Left kidney (tissue), 1 donor: ENCODE measurements at regions not wholly inside any gene's neighbourhood (a gene's known extent, or its start where the extent isn't known, plus 50 kb on each side); places are given as distances from the start of the nearest gene placed in this dataset.
A peak's percentile ranks its signal among the peaks of the same experiment; 100 is the strongest.
"Not testable (repeated sequence)": the region's sequence is repeated elsewhere in the genome, so short reads cannot be mapped to it uniquely, and the experiment has no call there.

Experiments
- DNase-seq: peaks from one replicate; pipeline ENCODE4 v3.0.0-alpha.2; 2013

DNA sequence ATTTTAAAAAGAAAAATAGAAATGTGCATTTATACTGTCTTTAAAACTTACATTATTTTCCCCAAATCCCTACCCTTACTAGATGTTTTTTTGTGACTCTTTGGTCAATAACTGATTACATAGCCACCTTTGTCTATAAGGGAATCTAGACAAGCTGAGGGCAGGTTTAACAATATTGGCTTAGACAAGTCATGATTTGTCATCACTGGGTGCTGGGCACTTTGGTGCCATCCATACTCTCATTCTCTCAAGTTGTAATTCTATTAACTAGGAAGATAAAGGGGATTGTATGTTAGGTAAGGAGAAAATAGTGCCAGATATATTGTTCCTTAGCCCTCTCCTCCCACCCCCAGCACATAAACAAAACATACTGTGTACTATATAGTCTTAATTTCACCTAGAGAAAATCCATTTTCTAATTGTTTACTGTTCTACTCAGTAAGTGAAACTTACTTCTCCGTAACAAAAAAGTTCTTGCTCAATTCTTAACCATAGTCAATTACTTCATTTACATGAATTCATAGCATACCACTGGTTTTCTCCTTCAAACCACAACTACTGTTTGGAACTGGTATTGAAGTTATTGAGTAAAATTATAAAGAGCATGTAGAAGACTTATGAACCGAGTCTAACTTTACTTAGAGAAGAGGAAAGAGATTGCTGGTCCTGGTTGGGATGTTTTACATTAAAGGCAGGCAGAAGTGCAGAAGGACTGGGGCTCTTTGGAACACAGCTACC lies 877.1 kb downstream of the PDCD6IP start:
- no peak for DNase-seq

DNA sequence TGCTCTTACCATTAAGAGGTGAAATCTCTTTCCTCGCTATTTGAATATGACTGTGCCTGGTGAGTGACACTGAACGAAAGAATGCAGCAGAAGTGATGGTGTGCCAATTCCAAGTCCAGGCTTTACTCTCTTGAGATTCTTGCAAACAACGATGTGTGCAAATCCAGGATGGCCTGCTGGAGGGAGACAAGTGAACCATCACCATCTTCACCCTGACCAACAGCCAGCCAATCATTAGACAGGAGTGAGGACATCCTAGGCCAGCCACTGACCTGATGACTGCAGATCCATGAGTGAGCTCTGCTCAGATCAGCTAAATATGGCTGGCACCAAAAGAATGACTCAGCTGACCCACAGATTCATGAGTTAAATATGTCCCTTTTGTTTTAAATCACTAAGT lies 878.0 kb downstream of the PDCD6IP start:
- DNase-seq, result no peak

DNA sequence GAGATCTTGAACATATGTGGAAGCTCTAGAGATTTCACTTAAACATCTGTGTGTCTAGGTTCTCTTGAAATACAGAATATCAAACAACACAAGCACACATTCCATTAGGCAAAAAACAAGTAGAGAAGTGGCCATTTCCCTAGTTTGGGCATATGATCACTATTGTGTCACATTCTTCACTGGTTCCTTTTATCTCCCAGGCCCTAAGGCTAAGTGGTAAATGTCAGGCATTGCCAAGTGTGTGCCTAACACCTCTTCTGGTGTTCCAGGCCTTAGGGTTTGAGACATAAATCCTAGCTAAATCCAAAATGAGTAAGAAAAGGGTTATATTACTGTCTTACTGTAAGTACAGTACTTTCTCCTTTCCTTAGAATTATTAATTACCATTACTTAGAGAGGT lies 880.1 kb downstream of the PDCD6IP start:
- no peak for DNase-seq

DNA sequence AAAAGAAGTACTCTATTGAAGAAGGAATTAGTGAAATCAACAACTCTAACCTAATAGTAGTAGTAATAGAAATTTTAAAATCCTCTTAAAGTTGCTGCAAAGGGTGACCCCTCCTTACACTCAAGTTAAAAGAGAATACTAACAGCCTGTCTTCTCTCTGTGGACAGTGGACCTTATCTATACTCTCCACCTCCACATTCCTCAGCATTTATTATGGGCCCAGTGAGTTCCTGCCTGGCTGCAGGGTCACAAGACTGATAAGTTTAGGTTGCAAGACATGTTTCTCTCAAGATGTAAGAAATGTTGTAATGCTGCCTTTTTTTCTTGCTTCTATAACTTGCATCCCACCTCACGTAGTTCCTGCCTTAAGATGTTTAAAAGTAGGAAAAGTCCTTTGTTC lies 880.6 kb downstream of the PDCD6IP start:
- DNase-seq, result not testable (repeated sequence)

DNA sequence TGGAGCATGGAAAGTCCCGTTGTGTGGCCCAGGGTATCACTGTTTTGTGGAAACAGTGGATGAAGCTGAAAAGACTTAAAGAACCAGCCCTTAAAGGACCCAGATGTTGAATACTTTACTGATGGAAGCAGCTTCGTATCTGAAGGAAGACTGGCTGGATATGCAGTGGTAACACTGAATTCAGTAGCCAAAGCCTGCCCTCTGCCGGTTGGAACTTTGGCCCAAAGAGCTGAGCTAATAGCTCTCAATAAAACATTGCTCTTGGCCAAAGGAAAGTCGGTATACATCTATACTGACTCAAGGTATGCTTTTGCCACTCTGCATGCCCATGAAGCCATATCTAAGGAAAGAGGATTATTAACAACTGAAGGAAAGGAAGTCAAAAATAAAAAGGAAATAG lies 885.4 kb downstream of the PDCD6IP start:
- peak; percentile 40 for DNase-seq

DNA sequence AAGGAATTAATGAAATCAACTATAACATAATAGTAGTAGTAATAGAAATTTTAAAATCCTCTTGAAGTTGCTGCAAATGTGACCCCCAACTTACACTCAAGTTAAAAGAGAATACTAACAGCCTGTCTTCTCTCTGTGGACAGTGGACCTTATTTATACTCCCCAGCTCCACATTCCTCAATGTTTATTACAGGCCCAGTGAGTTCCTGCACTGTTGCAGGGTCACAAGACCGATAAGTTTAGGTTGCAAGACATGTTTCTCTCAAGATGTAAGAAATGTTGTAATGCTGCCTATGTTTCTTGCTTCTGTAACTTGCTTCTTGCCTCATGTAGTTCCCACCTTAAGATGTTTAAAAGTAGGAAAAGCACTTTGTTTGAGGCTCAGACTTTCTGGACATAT lies 888.1 kb downstream of the PDCD6IP start:
- DNase-seq, result no peak

DNA sequence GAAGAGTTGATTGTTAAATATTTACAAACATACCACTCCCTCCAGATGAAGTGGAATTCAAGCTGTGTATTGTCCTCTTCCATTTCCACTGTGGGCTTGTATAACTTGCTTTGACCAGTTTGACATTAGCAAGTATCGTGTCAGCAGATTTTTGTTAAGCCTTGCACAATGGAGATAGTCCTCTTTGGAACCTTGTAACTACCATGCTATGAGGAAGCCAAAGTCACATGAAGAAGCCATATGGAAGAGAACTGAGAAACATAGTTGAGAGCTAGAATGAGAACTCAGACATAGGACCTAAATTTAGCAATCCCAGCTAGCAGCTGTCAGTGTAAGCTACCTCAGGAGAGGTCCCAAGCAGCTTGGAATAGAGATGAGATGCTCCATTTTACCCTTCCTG lies 889.2 kb downstream of the PDCD6IP start:
- DNase-seq, result no peak

DNA sequence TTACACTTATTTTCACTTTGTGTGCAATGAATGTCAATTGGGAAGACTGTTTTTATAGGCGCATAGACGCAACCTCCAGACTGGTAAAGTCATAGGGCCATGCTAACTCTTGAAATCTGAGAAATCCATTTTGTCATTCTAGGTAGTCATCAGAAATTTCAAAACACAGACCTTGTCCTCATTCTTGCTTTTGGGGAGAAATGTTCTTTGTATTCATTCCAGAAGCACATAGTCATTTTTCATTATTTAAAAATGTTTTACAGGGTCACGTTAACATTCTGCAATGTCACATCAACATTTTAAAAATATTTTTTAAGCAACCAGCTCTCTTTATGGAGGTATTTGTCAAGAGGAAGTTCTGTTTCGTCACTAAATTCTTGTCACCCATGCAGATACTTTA lies 898.4 kb downstream of the PDCD6IP start:
- no peak for DNase-seq

DNA sequence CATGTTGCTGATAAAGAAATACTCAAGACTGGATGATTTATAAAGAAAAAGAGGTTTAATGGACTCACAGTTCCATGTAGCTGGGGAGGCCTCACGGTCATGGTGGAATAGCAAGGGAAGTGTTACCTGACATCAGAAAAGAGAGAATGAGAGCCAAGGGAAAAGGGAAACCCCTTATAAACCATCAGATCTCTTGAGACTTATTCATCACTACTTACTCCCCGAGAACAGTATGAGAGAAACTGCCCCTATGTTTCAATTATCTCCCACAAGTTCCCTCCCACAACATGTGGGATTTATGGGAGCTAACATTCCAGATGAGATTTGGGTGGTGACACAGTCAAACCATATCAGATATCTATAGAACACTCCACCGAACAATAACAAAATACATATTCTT lies 904.6 kb downstream of the PDCD6IP start:
- no peak for DNase-seq

DNA sequence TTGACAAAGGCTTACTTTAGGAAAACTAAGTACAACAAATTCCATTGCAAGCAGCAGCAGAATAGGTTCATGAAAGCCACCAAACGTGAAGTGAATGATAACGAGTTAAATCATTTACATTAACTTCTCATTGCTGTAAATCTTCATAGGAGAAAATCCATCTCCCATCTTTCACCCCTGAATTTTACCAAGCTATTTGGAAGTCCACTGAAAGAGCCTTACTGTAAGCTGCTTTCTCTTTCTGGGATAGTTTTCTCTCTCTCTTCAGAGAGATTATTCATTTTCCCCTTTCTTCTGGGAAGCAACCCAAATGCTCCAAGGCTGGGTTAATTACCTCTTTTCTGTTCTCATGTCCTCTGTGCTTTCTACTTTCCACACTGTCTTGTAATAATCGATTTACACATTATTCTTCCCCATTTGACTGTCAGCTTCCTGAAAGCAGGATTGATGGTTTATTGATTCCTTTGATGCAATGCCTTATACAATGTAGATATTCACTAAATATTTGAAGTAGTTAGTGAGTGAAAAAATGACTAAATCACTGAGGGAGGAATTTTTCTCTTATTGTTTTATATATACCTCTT lies 914.3 kb upstream of the ARPP21 start:
- no peak for DNase-seq

DNA sequence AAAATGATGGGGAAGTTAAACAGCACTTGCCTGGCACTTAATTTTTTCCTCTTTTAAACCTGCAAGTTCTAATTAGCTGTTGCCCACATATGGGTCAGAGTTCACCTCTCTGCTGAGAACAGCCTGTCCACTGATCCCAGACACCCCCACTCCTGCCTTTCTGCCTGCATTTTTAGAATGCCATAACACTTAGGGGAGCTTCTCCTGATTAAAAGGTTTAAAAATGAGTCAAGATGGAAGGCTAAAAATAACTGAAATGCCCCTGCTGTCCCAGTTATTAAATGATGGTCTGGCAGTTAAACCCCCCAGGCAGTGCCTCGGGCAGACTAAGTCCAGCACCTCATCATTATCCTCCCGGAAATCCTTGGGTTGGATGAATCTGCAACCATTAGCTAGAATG lies 913.6 kb upstream of the ARPP21 start:
- DNase-seq, result no peak

DNA sequence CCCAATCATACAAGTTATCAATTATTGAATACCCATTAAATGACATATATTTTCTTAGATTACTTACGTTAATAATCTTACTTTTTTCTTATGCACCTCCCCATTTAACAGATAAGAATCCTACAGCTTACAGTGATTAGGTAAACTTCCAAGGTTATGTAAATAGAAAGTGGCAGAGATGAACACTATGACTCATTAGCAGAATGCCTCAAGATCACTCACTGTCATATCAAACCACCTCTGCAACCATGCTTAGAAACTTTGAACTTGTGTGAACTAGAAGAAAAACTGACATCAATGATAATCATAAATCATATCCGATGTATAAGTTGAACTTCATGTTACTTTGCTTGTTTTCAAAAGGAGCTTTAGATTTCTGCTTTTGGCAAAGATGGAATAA lies 911.6 kb upstream of the ARPP21 start:
- no peak for DNase-seq

DNA sequence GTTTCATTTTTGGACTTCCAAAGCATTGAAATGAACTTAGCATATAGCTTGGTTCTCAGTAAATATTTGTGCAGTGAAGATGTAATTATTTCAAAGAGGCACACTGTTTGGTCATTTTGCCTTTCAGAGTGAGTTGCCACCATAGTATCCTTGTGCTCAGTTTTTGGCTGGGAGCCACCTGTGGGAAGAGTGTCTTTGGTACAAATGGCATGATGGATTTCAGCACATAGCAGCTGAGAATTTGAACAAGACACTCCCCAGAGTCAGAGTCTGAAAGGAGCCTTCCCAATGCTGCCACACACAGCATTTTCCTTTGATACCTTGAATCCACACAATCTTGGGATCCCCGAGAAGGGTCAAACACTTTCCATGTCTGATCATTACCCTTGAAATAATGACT lies 897.2 kb upstream of the ARPP21 start:
- no peak for DNase-seq

DNA sequence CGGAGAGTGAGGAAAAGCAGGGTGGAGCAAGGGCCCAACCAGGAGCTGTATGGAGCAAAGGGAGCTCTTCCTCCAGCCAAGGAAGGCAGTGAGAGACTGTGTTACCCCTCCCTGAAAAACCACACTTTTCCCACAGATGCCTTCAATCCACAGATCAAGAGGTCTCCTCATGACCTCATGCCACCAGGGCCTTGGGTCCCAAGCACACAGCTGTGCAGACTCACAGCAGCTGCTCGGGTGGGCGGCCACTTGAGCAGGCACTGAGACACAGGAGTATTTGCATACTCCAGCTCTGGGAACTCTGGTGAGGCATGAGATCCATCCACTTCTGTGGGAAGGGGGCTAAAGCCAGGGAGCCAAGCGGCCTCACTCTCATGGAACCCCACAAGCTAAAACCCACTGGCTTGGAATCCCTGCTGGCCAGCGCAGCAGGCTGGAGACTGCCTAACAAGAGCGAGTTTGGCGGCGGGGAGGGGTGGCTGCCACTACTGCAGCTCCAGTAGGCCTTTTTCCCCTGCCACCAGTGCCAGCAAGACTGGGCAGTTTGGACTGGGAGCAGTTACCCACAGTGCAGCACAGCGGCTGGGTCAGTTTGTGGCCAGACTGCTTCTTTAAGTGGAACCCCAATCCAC lies 880.6 kb upstream of the ARPP21 start:
- no peak for DNase-seq

DNA sequence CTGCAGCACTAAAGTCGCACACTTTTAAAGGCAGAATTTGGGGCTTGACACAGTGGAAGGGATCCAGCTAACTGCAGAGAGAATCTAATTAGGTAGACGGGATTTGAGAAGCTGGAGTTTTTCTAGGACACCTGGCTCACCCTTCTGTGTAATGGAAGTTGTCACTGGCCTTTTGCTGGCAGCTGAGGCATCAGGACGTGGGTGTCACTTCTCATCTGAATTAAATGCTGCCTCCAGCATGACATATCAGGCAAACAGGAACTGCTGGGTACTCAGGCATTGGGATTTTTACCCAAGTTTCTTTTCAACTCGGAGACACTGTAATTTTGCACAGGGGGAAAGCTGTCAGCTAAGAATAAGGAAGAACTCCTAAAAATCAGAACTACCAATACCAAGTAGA lies 861.9 kb upstream of the ARPP21 start:
- DNase-seq, result no peak

DNA sequence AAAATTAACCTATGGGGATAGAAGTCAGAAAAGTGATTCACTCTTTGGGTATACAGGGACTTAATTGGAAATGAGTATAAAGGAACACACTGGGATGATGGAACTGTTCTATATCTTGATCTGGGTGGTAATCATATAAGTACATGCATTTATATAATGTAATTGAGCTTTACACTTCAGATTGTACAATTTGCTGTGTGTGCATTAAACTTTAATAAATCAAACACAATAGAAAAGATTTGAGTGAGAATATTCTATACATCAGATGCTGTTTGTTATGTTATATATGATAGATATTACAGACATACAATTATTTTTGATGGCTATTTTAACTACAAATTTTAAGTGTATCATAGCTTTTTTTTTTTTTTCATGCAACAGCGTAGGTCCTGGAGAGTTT lies 860.2 kb upstream of the ARPP21 start:
- DNase-seq, result no peak

DNA sequence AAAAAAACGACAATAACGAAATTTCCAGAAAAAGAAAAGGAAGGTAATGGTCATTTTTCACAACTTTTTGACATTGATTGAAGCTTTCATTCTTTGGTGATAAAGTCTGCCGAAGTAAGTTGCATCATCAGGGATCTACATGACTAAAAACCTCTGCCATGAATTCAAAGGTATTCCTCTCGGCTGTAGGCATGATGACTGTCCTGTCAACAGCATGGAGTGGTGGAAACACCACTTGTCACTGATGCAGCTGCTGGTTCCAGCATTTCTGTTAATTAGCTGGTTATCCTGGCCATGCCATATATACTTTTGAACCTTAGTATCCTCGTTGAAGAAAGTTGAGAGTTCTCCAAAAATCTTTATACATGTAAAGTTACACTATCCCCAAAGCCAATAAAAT lies 859.0 kb upstream of the ARPP21 start:
- DNase-seq, result no peak

DNA sequence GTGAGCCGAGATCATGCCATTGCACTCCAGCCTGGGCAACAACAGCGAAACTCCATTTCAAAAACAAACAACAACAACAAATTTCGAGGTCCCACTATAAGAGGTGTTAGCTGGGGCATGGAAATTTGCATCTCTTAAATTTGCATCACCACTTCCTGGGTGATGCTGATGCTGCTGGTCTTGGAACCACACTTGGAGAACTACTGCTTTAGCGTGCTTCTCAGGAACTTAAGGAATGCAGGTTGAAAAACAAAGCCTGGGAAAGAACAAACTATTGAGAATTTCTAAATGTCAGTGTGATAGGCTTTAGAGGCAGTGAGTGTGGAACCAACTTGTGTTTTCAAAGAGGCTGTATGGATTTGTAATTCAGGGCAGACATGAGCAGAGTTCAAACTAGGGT lies 858.4 kb upstream of the ARPP21 start:
- no peak for DNase-seq

DNA sequence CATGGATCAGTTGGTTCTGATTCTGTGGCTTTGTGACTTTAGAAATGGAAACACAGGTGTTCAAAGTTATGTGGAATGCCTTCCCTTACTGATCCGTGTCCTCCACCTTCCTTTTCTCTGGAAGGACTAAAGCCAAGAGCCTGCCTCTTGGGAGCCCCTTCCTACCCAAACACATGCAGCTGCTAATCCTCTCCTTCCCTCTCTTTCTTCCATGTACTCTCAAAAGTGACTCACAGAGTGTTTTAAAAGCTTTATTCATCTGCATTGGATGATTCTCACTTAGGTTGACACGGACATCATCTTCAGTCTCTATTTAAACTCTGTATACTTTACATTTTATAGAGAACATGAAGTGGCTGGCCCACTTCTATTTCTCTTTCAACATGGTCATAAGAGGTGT lies 856.5 kb upstream of the ARPP21 start:
- no peak for DNase-seq

DNA sequence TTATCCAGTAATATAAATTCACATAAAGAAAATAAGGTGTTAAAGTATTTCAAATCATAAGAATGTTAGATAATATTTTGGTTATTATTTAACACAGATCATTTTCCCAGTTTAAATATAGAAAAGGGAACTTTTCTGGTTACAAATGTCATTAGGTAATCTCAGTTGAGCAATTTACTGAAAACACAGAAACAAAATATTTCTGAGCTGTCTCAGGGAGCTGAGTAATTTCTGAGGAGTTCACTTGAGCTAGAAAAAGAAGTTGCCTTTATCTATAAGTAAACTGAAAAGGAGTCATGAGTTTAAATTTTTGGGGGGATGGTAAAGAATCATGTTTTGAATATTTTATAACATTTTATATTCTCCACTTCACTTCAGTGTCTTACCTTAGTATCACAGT lies 855.4 kb upstream of the ARPP21 start:
- DNase-seq, result no peak

DNA sequence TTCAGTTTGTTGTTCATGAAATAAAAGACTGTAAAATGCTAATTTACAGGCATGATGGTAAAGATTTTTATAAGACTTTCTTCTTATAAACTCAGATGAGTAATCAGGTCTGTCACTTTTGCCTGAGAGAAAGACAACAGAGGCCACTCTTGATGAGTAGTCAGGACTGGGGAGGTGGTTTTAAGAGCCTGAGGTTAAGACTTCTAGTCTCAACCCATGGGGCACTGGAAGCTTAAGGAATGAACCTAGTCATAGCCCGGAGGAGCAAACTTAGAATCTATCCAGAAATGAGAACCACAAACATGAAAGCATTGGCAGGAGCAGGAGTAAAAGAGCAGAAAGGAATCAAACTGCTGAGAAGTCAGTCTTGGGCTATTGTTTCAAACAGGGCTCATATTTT lies 846.3 kb upstream of the ARPP21 start:
- no peak for DNase-seq

DNA sequence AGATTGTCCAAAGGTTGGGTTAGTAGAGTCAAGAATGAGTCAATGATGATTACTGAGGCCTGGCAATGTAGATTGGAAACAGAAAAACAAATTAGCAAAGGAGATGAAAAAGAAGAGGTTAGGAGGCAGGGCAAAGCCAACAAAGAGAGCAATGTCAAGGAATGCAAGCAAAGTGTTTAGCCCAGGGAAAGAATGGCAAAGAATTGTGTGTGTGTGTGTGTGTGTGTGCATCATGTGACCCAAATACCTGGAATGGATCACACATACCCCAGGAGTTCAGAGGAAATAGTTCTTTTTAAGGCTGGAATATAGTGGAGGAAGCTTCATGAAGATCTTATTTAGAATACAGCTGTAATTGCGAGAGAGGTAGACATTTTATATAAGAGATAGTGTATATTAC lies 831.7 kb upstream of the ARPP21 start:
- DNase-seq, result no peak

DNA sequence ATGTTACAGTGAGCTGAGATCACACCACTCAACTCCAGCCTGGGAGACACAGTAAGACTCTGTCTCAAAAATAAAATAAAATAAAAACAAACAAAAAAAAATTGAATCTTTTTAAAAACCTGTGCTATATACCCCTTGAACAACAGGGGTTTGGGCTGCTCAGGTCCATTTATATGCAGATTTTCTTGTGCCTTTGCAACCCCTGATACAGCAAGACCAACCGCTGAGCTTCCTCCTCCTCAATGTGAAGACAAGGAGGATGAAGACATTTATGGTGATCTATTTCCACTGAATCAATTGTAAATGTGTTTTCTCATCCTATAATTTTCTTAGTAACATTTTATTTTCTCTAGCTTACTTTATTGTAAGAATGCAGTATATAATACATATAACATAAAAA lies 831.0 kb upstream of the ARPP21 start:
- DNase-seq, result no peak

DNA sequence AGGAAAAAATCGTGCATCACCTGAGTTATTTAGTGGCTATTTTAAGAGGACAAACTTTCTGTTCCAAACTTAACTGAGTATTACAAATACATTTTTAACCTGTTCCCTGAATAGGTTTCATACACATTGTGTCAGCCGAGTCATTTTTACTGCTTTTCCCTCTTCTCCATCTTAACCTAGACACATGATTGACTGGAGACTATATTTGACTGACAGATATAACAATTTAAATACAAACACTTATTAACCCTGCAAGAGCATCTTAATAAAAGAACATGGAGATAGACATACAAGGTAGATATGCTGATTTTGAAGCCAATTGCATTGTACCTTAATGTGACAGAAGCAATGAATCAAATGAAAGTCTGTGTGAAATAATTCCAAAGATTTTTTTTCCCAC lies 810.5 kb upstream of the ARPP21 start:
- DNase-seq, result no peak
